ENCODE measurements at regions not wholly inside any gene's neighbourhood (a gene's known extent, or its start where the extent isn't known, plus 50 kb on each side); places are given as distances from the start of the nearest gene placed in this dataset.
"Not testable (repeated sequence)": the region's sequence is repeated elsewhere in the genome, so short reads cannot be mapped to it uniquely, and the experiment has no call there.

GRCh38 chr4:33725861-33726260, 2518.5 kb downstream of the ARAP2 start:
- H3K9me3 ChIP-seq (ENCODE audit: low read length) = no peaks in the 10 kb centered on the region
- H3K4me1 ChIP-seq (ENCODE audit: insufficient read depth, low read length, severe bottlenecking) = no peaks in the 10 kb centered on the region
- no peak for TF ChIP-seq EZH2 (IDR thresholded peaks at IDR 0.05; ENCODE audit: borderline replicate concordance, low read length)
- no peak for TF ChIP-seq CTCF (IDR thresholded peaks at IDR 0.05; ENCODE audit: low read length)

GRCh38 chr4:33737726-33738125, 2506.6 kb downstream of the ARAP2 start:
- Histone ChIP-seq H4K20me1 (ENCODE audit: insufficient read depth, low read length) (no peaks in the 10 kb centered on the region), H3K36me3 (ENCODE audit: insufficient read depth, low read length) (no peaks in the 10 kb centered on the region), H3K4me1 (ENCODE audit: insufficient read depth, low read length, severe bottlenecking) (peaks cover 6% of the 10 kb centered on the region), H3K27ac (ENCODE audit: low read depth, low read length, poor library complexity, severe bottlenecking) (no peak overlapping the region), H3K9ac (ENCODE audit: low read length) (no peak overlapping the region), H3K4me3 (ENCODE audit: low read depth, low read length, poor library complexity, severe bottlenecking) (no peak overlapping the region), H3K27me3 (ENCODE audit: insufficient read depth, low read length) (no peaks in the 10 kb centered on the region), H2AFZ (ENCODE audit: low read length) (no peak overlapping the region), H3K4me2 (ENCODE audit: low read length) (no peak overlapping the region), H3K9me2 (ENCODE audit: low read depth, low read length) (no peaks in the 10 kb centered on the region), H3K79me2 (ENCODE audit: insufficient read depth, low read length) (no peaks in the 10 kb centered on the region), H3F3A (ENCODE audit: insufficient read depth, low read length) (no peaks in the 10 kb centered on the region), H3K9me3 (ENCODE audit: low read length) (no peaks in the 10 kb centered on the region)
- TF ChIP-seq EZH2 (IDR thresholded peaks at IDR 0.05; ENCODE audit: borderline replicate concordance, low read length) (no peak), CTCF (IDR thresholded peaks at IDR 0.05; ENCODE audit: low read length) (no peak)

More at GRCh38 chr4:33725861-33726260, 2518.5 kb downstream of the ARAP2 start:
- H2AFZ ChIP-seq (ENCODE audit: low read length) = no peak overlapping the region
- no peaks in the 10 kb centered on the region for H3F3A ChIP-seq (ENCODE audit: insufficient read depth, low read length)
- H3K79me2 ChIP-seq (ENCODE audit: insufficient read depth, low read length) = no peaks in the 10 kb centered on the region
- no peak overlapping the region for H3K4me2 ChIP-seq (ENCODE audit: low read length)
- no peak overlapping the region for H3K4me3 ChIP-seq (ENCODE audit: low read depth, low read length, poor library complexity, severe bottlenecking)
- H3K27ac ChIP-seq (ENCODE audit: low read depth, low read length, poor library complexity, severe bottlenecking) = no peak overlapping the region
- H3K36me3 ChIP-seq (ENCODE audit: insufficient read depth, low read length) = no peaks in the 10 kb centered on the region
- no peaks in the 10 kb centered on the region for H4K20me1 ChIP-seq (ENCODE audit: insufficient read depth, low read length)
- H3K27me3 ChIP-seq (ENCODE audit: insufficient read depth, low read length) = no peaks in the 10 kb centered on the region
- H3K9ac ChIP-seq (ENCODE audit: low read length) = no peak overlapping the region
- no peaks in the 10 kb centered on the region for H3K9me2 ChIP-seq (ENCODE audit: low read depth, low read length)

- Histone ChIP-seq H3F3A (ENCODE audit: insufficient read depth, low read length) (no peaks in the 10 kb centered on the region), H3K79me2 (ENCODE audit: insufficient read depth, low read length) (no peaks in the 10 kb centered on the region), H3K4me3 (ENCODE audit: low read depth, low read length, poor library complexity, severe bottlenecking) (no peak overlapping the region), H4K20me1 (ENCODE audit: insufficient read depth, low read length) (no peaks in the 10 kb centered on the region), H3K27ac (ENCODE audit: low read depth, low read length, poor library complexity, severe bottlenecking) (no peak overlapping the region), H3K9ac (ENCODE audit: low read length) (no peak overlapping the region), H3K4me1 (ENCODE audit: insufficient read depth, low read length, severe bottlenecking) (peaks cover 6% of the 10 kb centered on the region), H3K36me3 (ENCODE audit: insufficient read depth, low read length) (no peaks in the 10 kb centered on the region), H3K9me3 (ENCODE audit: low read length) (no peaks in the 10 kb centered on the region), H2AFZ (ENCODE audit: low read length) (no peak overlapping the region), H3K27me3 (ENCODE audit: insufficient read depth, low read length) (no peaks in the 10 kb centered on the region), H3K4me2 (ENCODE audit: low read length) (no peak overlapping the region), H3K9me2 (ENCODE audit: low read depth, low read length) (no peaks in the 10 kb centered on the region)
- no peak for TF ChIP-seq EZH2 (IDR thresholded peaks at IDR 0.05; ENCODE audit: borderline replicate concordance, low read length)
- TF ChIP-seq CTCF (IDR thresholded peaks at IDR 0.05; ENCODE audit: low read length) = no peak
Observed at GRCh38 chr4:33739884-33740632, 2504.3 kb downstream of the ARAP2 start.

GRCh38 chr4:33740871-33741270, 2503.4 kb downstream of the ARAP2 start:
- H3K9ac ChIP-seq (ENCODE audit: low read length); H4K20me1 ChIP-seq (ENCODE audit: insufficient read depth, low read length); H3K36me3 ChIP-seq (ENCODE audit: insufficient read depth, low read length); H3K4me1 ChIP-seq (ENCODE audit: insufficient read depth, low read length, severe bottlenecking); H3K27ac ChIP-seq (ENCODE audit: low read depth, low read length, poor library complexity, severe bottlenecking); H3F3A ChIP-seq (ENCODE audit: insufficient read depth, low read length); H3K4me3 ChIP-seq (ENCODE audit: low read depth, low read length, poor library complexity, severe bottlenecking); H3K9me3 ChIP-seq (ENCODE audit: low read length); H3K9me2 ChIP-seq (ENCODE audit: low read depth, low read length); H3K79me2 ChIP-seq (ENCODE audit: insufficient read depth, low read length); H2AFZ ChIP-seq (ENCODE audit: low read length); H3K4me2 ChIP-seq (ENCODE audit: low read length); H3K27me3 ChIP-seq (ENCODE audit: insufficient read depth, low read length): not testable (repeated sequence)

Data from OCI-LY1 (cell line).